ENCODE measurements at regions not wholly inside any gene's neighbourhood (a gene's known extent, or its start where the extent isn't known, plus 50 kb on each side); places are given as distances from the start of the nearest gene placed in this dataset.

DNA sequence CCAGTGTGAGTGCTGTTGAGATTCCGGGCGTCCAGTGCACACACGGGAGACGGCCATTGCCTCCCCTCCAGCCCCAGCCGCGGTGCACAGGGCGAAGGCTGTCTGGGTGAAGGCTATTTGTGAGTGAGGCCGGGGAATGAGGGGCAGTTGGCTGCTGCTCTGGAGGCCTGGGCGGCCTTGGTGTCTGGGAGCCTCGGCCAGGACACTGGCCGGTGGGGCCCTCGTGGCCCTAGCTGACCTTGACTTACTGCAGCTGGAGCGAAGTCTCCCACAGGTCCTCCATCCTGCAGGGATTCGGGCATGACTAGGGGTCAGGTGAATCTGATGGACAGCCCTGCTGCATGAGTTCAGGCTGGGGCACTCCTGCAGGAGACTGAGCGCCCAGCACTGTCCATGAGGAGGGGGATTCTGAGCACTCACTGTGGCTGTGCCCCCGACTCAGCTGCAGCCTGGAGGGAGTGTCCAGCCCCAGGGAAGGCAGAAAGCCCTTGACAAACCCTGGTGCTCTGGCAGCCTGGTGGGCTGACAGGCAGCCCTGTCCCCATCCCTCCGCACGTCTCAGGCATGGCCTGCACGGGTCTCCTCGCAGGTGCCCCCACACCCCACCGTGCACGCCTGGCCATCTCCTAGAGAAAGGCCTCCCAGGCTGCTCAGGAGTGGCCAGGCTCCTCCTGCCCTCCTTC lies 52.7 kb upstream of the FAM20C start:
- no peak for DNase-seq

DNA sequence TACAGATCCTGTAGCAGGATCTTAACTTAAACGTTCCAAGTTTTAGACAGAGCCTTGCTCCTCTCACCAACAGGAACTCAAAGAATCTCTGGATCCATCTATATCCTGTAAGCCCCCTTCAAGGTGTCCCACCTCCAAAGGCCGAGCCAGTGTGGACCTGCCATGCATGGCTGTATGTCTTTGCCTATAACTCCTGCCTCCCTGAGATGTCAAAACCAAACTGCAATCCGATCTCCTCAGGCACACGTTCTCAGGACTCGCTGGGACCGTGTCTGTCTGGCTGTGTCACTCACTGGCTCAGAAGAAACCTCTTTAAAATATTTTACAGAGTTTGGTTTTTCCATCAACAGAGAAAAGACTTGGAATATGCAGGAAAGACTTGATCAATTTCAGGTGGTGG lies 51.4 kb upstream of the FAM20C start:
- DNase-seq: no peak

DNA sequence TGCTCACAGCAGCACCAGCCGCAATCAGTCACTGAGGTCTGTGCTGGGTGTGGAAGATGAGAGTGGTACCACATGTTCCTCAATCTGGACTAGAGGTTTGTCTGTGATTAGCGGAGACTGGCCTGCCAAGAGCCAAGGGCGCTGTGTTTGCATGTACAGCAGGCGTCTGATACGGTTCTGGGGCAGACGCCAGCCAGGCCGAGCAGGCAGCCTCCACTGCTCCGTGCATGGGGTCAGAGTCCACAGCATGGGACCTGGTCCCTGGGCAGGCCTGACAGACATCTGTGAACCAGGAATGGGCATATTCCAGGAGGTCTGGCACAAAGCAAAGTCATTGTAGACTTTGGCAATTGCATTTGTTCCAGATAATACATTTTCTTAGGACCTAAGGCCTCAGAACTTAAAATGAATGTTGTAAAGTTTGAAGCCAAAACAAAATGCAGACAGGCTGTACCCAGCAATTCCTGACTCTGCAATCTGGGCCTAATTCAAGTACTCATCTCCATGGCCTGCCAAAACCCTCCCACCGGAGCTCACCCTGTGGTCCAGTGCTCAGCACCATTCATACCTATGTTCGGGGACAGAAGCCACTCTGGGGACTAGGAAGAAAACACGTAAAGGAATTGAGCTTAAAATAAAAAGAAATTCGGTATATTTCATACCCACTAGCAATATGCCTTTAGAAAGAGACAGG lies 50.0 kb upstream of the FAM20C start:
- DNase-seq: no peak

All from NCI-H1092 treated with DMSO at 0.1 percent for 48 hours (cell line).